H9 (cell line): ENCODE measurements at regions not wholly inside any gene's neighbourhood (a gene's known extent, or its start where the extent isn't known, plus 50 kb on each side); places are given as distances from the start of the nearest gene placed in this dataset.

Experiments
- DNase-seq: peaks from one replicate; pipeline ENCODE4 v3.0.0-alpha.2; 2017
- H2AFZ ChIP-seq: one replicate; pipeline ENCODE4 v1.6.1; 2013; ENCODE audit warnings: mild to moderate bottlenecking, low read length, control low read depth, moderate library complexity
- H2AK5ac ChIP-seq: 2 replicates; pipeline ENCODE4 v1.6.1; 2013; ENCODE audit warnings: low read length, control low read depth, mixed read lengths; ENCODE audit not compliant: insufficient read length
- H2BK120ac ChIP-seq: one replicate; pipeline ENCODE4 v1.6.1; 2013; ENCODE audit warnings: low read depth, mild to moderate bottlenecking, low read length, control low read depth, inconsistent platforms; ENCODE audit not compliant: poor library complexity, severe bottlenecking
- H2BK12ac ChIP-seq: 2 replicates; pipeline ENCODE4 v1.6.1; 2013; ENCODE audit warnings: low read length, control low read depth, mixed read lengths, low read depth; ENCODE audit not compliant: insufficient read length
- H2BK15ac ChIP-seq: 2 replicates; pipeline ENCODE4 v1.6.1; 2013; ENCODE audit warnings: low read depth, low read length, control low read depth
- H2BK20ac ChIP-seq: one replicate; pipeline ENCODE4 v1.6.1; 2013; ENCODE audit warnings: low read depth, mild to moderate bottlenecking, low read length, control low read depth, inconsistent platforms; ENCODE audit not compliant: poor library complexity, severe bottlenecking
- H2BK5ac ChIP-seq: 2 replicates; pipeline ENCODE4 v1.6.1; 2013; ENCODE audit warnings: low read length, control low read depth, mixed read lengths; ENCODE audit not compliant: insufficient read length
- H3K14ac ChIP-seq: 2 replicates; pipeline ENCODE4 v1.6.1; 2013; ENCODE audit warnings: low read length, control low read depth; ENCODE audit not compliant: insufficient read depth
- H3K18ac ChIP-seq: 2 replicates; pipeline ENCODE4 v1.6.1; 2013; ENCODE audit warnings: low read depth, mild to moderate bottlenecking, mixed read lengths, low read length, control low read depth; ENCODE audit not compliant: insufficient read length
- H3K23ac ChIP-seq: 2 replicates; pipeline ENCODE4 v1.6.1; 2013; ENCODE audit warnings: low read length, control low read depth, mixed read lengths, low read depth; ENCODE audit not compliant: insufficient read length
- H3K23me2 ChIP-seq: 2 replicates; pipeline ENCODE4 v1.6.1; 2013; ENCODE audit warnings: low read depth, mild to moderate bottlenecking, mixed read lengths, low read length, control low read depth; ENCODE audit not compliant: insufficient read length, poor library complexity, severe bottlenecking
- H3K27ac ChIP-seq: 2 replicates; pipeline ENCODE4 v1.5.1; 2013; ENCODE audit warnings: low read length, control low read depth, mixed read lengths, low read depth; ENCODE audit not compliant: insufficient read length
- H3K27me3 ChIP-seq: 2 replicates; pipeline ENCODE4 v1.6.1; 2013; ENCODE audit warnings: low read length, control low read depth, inconsistent platforms; ENCODE audit not compliant: insufficient read depth
- H3K4ac ChIP-seq: 2 replicates; pipeline ENCODE4 v1.6.1; 2013; ENCODE audit warnings: low read depth, mild to moderate bottlenecking, control low read depth, inconsistent platforms, low read length, moderate library complexity
- H3K4me1 ChIP-seq: 2 replicates; pipeline ENCODE4 v1.6.1; 2013; ENCODE audit warnings: low read length, control low read depth, inconsistent platforms; ENCODE audit not compliant: insufficient read depth
- H3K4me2 ChIP-seq: 2 replicates; pipeline ENCODE4 v1.6.1; 2013; ENCODE audit warnings: low read length, control low read depth, mixed read lengths; ENCODE audit not compliant: insufficient read length, insufficient read depth
- H3K56ac ChIP-seq: 2 replicates; pipeline ENCODE4 v1.6.1; 2013; ENCODE audit warnings: low read depth, mild to moderate bottlenecking, mixed read lengths, low read length, control low read depth; ENCODE audit not compliant: insufficient read length
- H3K79me1 ChIP-seq: 2 replicates; pipeline ENCODE4 v1.6.1; 2013; ENCODE audit warnings: low read depth, mild to moderate bottlenecking, moderate library complexity, low read length, control low read depth, inconsistent platforms; ENCODE audit not compliant: insufficient read depth, poor library complexity, severe bottlenecking
- H3K79me2 ChIP-seq: 2 replicates; pipeline ENCODE4 v1.6.1; 2013; ENCODE audit warnings: low read length, control low read depth, inconsistent platforms; ENCODE audit not compliant: insufficient read depth
- H3K9ac ChIP-seq: 2 replicates; pipeline ENCODE4 v1.6.1; 2013; ENCODE audit warnings: low read length, control low read depth, mixed read lengths; ENCODE audit not compliant: insufficient read length; ENCODE audit errors: extremely low read depth
- H3K9me3 ChIP-seq: one replicate; pipeline ENCODE4 v1.6.1; 2013; ENCODE audit warnings: low read depth, low read length, inconsistent platforms; ENCODE audit not compliant: control insufficient read depth
- H3T11ph ChIP-seq: one replicate; pipeline ENCODE4 v1.6.1; 2013; ENCODE audit warnings: mild to moderate bottlenecking, low read length, control low read depth, inconsistent platforms
- H4K20me1 ChIP-seq: one replicate; pipeline ENCODE4 v1.6.1; 2013; ENCODE audit not compliant: control insufficient read depth, insufficient read length, insufficient read depth
- H4K5ac ChIP-seq: 2 replicates; pipeline ENCODE4 v1.6.1; 2013; ENCODE audit warnings: low read depth, mild to moderate bottlenecking, mixed read lengths, low read length, control low read depth; ENCODE audit not compliant: insufficient read length
- H4K8ac ChIP-seq: replicated peaks from 2 replicates; pipeline ENCODE4 v1.6.1; 2013; ENCODE audit warnings: low read length, control low read depth, mixed read lengths, low read depth; ENCODE audit not compliant: insufficient read length
- H4K91ac ChIP-seq: 2 replicates; pipeline ENCODE4 v1.6.1; 2013; ENCODE audit warnings: low read depth, mild to moderate bottlenecking, moderate library complexity, mixed read lengths, low read length, control low read depth; ENCODE audit not compliant: insufficient read length
- H3K27ac Mint-ChIP-seq, 3 experiments: 2 replicates in 2 of 3; 3 replicates in 1 of 3; pipeline ENCODE4 v1.8.0; 2020 to 2021; ENCODE audit warnings: mixed read lengths in 3 of 3, mild to moderate bottlenecking in 1 of 3, moderate library complexity in 1 of 3
- H3K27me3 Mint-ChIP-seq: 2 replicates; pipeline ENCODE4 v1.8.0; 2021; ENCODE audit warnings: low read depth, mild to moderate bottlenecking, moderate library complexity, mixed read lengths
- H3K36me3 Mint-ChIP-seq, 3 experiments: 2 replicates in 2 of 3; 3 replicates in 1 of 3; pipeline ENCODE4 v1.8.0; 2020 to 2021; ENCODE audit warnings: low read depth in 3 of 3, mixed read lengths in 3 of 3; ENCODE audit not compliant: insufficient read depth in 1 of 3
- H3K4me1 Mint-ChIP-seq, 2 experiments: 2 replicates each; pipeline ENCODE4 v1.8.0; 2020; ENCODE audit warnings: mixed read lengths in 2 of 2
- H3K4me3 Mint-ChIP-seq, 2 experiments: 2 replicates in 1 of 2; 3 replicates in 1 of 2; pipeline ENCODE4 v1.8.0; 2020 to 2021; ENCODE audit warnings: mild to moderate bottlenecking in 2 of 2, mixed read lengths in 2 of 2, moderate library complexity in 1 of 2
- H3K9me3 Mint-ChIP-seq, 2 experiments: 2 replicates in 1 of 2; 3 replicates in 1 of 2; pipeline ENCODE4 v1.8.0; 2020; ENCODE audit warnings: mild to moderate bottlenecking in 2 of 2, mixed read lengths in 2 of 2, moderate library complexity in 1 of 2
- CTCF ChIP-seq: fragments of 200-600 bp; sonication (generic); conservative IDR thresholded peaks from 3 replicates; pipeline ENCODE4 v1.8.0; 2021; ENCODE audit warnings: antibody characterized with exemption, mild to moderate bottlenecking
- WGBS: extraction: QIAGEN DNeasy Blood & Tissue Kit; methylation state at CpG from one replicate; pipeline ENCODE4 v1.1.7; 2013; ENCODE audit warnings: missing lambda C conversion rate, low lambda C conversion rate, mixed read lengths; ENCODE audit not compliant: insufficient read length; ENCODE audit errors: extremely low coverage; 5-methylcytosine and 5-hydroxymethylcytosine counted together

DNA sequence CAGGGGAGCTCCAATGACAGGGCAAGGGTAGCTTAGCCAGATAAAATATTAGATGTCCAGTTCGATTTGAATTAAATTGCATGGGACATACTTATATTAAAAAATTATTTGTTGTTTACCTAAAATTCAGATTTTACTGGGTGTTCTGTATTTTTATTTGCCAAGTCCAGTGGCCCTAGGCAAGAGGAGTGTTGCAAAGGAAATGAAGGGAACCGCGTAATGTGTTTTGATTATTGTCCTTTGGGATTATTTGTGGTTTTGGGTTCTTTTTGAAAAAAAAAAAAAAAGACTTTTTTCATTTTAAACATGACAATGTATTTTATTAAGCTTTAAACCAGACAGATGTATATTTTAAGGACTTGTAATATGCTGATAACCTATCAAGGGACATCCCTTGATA lies 179.3 kb downstream of the C9orf152 start:
- Mint-ChIP-seq H3K36me3 (no peaks in the 10 kb centered on the region), H3K4me3 (no peak overlapping the region), H3K27me3 (no peaks in the 10 kb centered on the region), H3K27ac (no peak overlapping the region), H3K9me3 (no peaks in the 10 kb centered on the region), H3K4me1 (peaks cover 16 to 26% of the 10 kb centered on the region in 2 experiments)
- Histone ChIP-seq H3K27me3 (no peaks in the 10 kb centered on the region), H4K91ac (no peak overlapping the region), H3K56ac (no peak overlapping the region), H4K5ac (no peak overlapping the region), H3K14ac (no peak overlapping the region), H2AFZ (no peak overlapping the region), H3K23me2 (no peaks in the 10 kb centered on the region), H2AK5ac (no peak overlapping the region), H2BK120ac (no peak overlapping the region), H2BK15ac (no peak overlapping the region), H2BK5ac (no peak overlapping the region), H2BK20ac (no peak overlapping the region), H3K4me1 (peaks cover 3% of the 10 kb centered on the region; the same call in 1 of the 2 replicates), H4K8ac (no peak overlapping the region), H3K4me2 (no peak overlapping the region), H3K18ac (no peak overlapping the region), H3K79me1 (no peaks in the 10 kb centered on the region), H4K20me1 (no peaks in the 10 kb centered on the region), H3K23ac (no peak overlapping the region), H3K9me3 (no peaks in the 10 kb centered on the region), H2BK12ac (no peak overlapping the region), H3K9ac (no peak overlapping the region), H3K27ac (no peak overlapping the region), H3K79me2 (no peaks in the 10 kb centered on the region), H3T11ph (no peak overlapping the region), H3K4ac (no peak overlapping the region)
- WGBS, result no CpG with 5 or more reads among the region's 3 CpGs
- TF ChIP-seq CTCF, result no peak
- no peak for DNase-seq
